HG02798 (cell line): ENCODE measurements at regions not wholly inside any gene's neighbourhood (a gene's known extent, or its start where the extent isn't known, plus 50 kb on each side); places are given as distances from the start of the nearest gene placed in this dataset.
"Not testable (repeated sequence)": the region's sequence is repeated elsewhere in the genome, so short reads cannot be mapped to it uniquely, and the experiment has no call there.

Experiments
- ATAC-seq: cut with Tn5 transposase; IDR thresholded peaks from one replicate; pipeline ENCODE4 v1.9.1; 2021; ENCODE audit warnings: mild to moderate bottlenecking; ENCODE audit not compliant: unreplicated experiment, poor library complexity

- ATAC-seq: not testable (repeated sequence)
These were observed 111.5 kb upstream of the IKBKE start for GRCh38 chr1:206358771-206359170.

- ATAC-seq: not testable (repeated sequence)
These were observed 110.9 kb upstream of the IKBKE start for GRCh38 chr1:206359377-206359776.

GRCh38 chr1:206361978-206362543 is 108.2 kb upstream of the IKBKE start:
- not testable (repeated sequence) for ATAC-seq

- not testable (repeated sequence) for ATAC-seq
These were observed 107.3 kb upstream of the IKBKE start for GRCh38 chr1:206362994-206363393.

- not testable (repeated sequence) for ATAC-seq
These were observed 105.0 kb upstream of the IKBKE start for GRCh38 chr1:206365271-206365670.

GRCh38 chr1:206366131-206366530 is 104.1 kb upstream of the IKBKE start:
- not testable (repeated sequence) for ATAC-seq

- not testable (repeated sequence) for ATAC-seq
These were observed 103.5 kb upstream of the IKBKE start for GRCh38 chr1:206366772-206367171.

GRCh38 chr1:206367955-206368622 is 102.2 kb upstream of the IKBKE start:
- not testable (repeated sequence) for ATAC-seq

GRCh38 chr1:206374725-206375124 is 95.6 kb upstream of the IKBKE start:
- not testable (repeated sequence) for ATAC-seq

GRCh38 chr1:206375552-206375951 is 94.7 kb upstream of the IKBKE start:
- not testable (repeated sequence) for ATAC-seq

GRCh38 chr1:206378506-206378905 is 91.8 kb upstream of the IKBKE start:
- not testable (repeated sequence) for ATAC-seq

GRCh38 chr1:206379245-206379644 is 91.0 kb upstream of the IKBKE start:
- ATAC-seq: not testable (repeated sequence)

- ATAC-seq: not testable (repeated sequence)
These were observed 90.0 kb upstream of the IKBKE start for GRCh38 chr1:206380163-206380790.

GRCh38 chr1:206380791-206381610 is 89.3 kb upstream of the IKBKE start:
- not testable (repeated sequence) for ATAC-seq

- ATAC-seq: peak; percentile 29
These were observed 86.1 kb upstream of the IKBKE start for GRCh38 chr1:206384029-206384807.

- ATAC-seq: not testable (repeated sequence)
These were observed 85.4 kb upstream of the IKBKE start for GRCh38 chr1:206384891-206385290.

- ATAC-seq: not testable (repeated sequence)
These were observed 82.6 kb upstream of the IKBKE start for GRCh38 chr1:206387631-206388030.

GRCh38 chr1:206391903-206392302 is 78.4 kb upstream of the IKBKE start:
- ATAC-seq: not testable (repeated sequence)

- ATAC-seq: not testable (repeated sequence)
These were observed 72.8 kb upstream of the IKBKE start for GRCh38 chr1:206397501-206397900.

GRCh38 chr1:206398261-206398660 is 72.0 kb upstream of the IKBKE start:
- ATAC-seq: not testable (repeated sequence)
